GM18951 (cell line): ENCODE measurements at regions not wholly inside any gene's neighbourhood (a gene's known extent, or its start where the extent isn't known, plus 50 kb on each side); places are given as distances from the start of the nearest gene placed in this dataset.

Experiments
- POLR2A ChIP-seq: IDR thresholded peaks from 4 replicates; pipeline ENCODE4 v1.6.1; 2011; ENCODE audit warnings: mild to moderate bottlenecking; ENCODE audit not compliant: insufficient read length, insufficient read depth; ENCODE audit errors: extremely low read depth
- in situ Hi-C: fragments of 300-500 bp; cut with MboI; formaldehyde crosslinking; loops from one replicate; pipeline ENCODE4 v1.12.0; 2022; ENCODE audit warnings: low sequenced_read_pairs, mixed read lengths, inconsistent platforms; ENCODE audit not compliant: unreplicated experiment

- in situ Hi-C loops: no loop called here
- no peak for TF ChIP-seq POLR2A
Measured at GRCh38 chr12:93967454-93967853, 180.9 kb upstream of the PLXNC1 start.

DNA sequence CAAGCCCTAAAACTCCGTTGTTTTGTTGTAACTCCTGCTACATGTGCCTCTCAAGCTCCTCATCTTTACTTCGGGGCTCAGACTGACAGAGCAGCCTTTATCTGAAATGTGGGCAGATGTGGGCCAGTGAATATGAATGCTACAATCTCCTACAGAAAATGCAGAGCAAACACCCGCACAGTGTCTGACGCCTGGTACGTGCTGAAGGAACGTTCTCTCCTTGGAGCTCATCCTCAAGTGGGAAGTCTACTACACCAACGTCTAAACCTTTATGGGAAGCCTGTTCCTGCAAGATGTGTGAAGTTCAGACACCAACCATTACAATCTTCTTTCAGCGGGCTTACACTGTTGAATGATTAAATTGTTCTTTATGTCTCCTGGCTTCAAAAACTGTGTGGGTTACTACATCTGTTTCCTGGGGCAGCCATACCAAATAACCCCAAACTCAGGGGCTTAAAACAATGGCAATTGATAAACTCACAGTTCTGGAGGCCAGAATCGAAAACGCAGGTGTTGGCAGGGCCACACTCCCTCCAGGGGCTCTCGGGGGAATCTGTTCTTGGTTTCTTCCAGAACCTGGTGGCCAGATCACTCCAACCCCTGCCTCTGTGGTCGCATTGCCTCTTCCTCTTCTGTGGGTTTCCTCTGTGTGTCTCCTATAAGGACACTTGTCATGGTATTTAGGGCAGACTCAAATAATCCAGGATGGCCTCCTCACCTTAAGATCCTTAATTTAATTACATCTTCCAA is 179.7 kb upstream of the PLXNC1 start:
- in situ Hi-C loops: no loop called here
- no peak for TF ChIP-seq POLR2A

GRCh38 chr12:93970900-93971688 is 177.3 kb upstream of the PLXNC1 start:
- in situ Hi-C loops: no loop called here

DNA sequence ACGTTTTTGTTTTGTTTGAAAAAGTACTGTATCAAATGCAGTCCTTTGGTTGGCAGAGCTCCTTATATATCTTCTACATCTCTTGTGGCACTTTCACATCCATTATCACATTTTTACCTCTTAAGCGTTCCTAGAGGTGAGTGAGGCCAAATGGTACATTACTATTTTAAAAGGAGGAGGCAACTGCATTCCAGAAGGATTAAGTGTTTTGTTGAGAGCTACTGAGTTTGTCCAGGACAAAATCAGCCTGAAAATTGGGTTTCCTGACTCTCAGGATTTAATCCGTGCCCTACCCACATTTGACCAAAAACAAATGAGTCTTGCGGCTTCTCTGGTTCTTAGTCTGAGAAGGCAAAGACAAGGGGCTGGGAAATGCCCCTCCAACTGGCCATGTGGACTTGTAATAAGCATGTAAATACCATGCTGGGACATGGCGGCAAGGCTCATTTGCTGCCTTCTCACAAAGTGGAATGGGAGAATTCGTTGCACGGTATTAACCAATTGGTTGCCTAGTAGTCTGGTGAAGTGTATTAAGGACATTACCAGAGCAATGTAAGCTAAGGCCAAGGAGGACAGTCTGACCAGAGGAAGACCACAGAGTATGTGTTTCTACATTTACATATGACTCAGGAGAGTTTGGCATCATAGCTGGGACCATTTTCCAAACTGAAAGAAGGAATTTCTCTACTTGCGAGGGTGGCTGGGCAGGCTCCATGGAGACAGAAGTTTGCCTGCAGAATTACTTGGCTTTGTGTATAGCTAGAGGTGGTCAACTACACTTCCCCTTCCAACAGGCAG is 175.8 kb upstream of the PLXNC1 start:
- in situ Hi-C loops: no loop called here
- no peak for TF ChIP-seq POLR2A

More at GRCh38 chr12:93970900-93971688, 177.3 kb upstream of the PLXNC1 start:
- TF ChIP-seq POLR2A: no peak

- in situ Hi-C loops: no loop called here
- TF ChIP-seq POLR2A: no peak
Measured at GRCh38 chr12:93974252-93974651, 174.1 kb upstream of the PLXNC1 start.

GRCh38 chr12:93976024-93976423 is 172.4 kb upstream of the PLXNC1 start:
- in situ Hi-C loops: no loop called here
- no peak for TF ChIP-seq POLR2A

DNA sequence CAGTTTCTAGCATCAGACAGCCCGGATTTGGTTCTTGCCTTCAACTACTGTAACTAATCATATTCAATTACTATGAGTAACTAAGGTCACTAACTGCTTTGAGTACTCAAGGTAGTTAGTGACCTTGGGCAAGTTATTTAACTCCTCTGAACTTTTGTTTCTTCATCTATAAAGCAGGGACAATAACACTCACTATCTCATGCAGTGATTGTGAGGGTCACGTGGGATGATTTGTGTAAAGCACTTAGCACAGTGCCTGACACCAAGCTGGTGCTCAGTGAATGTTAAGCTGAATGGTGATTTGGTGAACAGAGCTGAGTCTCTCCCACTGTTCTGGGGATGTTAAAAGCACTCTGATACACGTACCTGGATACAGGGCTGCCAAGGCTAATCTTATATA is 171.3 kb upstream of the PLXNC1 start:
- TF ChIP-seq POLR2A: no peak
- in situ Hi-C loops: no loop called here

- TF ChIP-seq POLR2A: no peak
- in situ Hi-C loops: no loop called here
Measured at GRCh38 chr12:93978553-93978952, 169.8 kb upstream of the PLXNC1 start.

- in situ Hi-C loops: no loop called here
- no peak for TF ChIP-seq POLR2A
Measured at GRCh38 chr12:93979189-93979588, 169.2 kb upstream of the PLXNC1 start.

DNA sequence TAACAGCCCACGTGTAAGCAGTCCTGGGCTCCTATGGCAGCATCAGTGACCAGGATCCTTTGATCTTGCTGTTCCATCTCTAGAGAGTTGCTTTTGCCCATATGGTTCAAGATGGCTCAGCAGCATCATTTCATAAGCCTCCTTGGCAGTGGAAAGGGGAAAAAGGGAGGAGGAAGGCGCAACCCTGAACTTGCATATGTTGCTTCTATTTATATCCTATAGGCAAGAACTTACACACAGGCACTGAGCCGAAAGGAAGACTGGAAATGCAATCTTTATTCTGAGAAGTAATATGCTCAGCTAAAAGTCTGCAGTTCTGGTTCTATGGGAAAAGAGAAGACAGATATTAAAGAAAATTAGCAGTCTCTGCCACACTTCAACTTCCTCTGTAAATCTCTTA is 167.7 kb upstream of the PLXNC1 start:
- in situ Hi-C loops: no loop called here
- TF ChIP-seq POLR2A: no peak

- in situ Hi-C loops: no loop called here
- TF ChIP-seq POLR2A: no peak
Measured at GRCh38 chr12:93981411-93981810, 167.0 kb upstream of the PLXNC1 start.

- in situ Hi-C loops: no loop called here
- no peak for TF ChIP-seq POLR2A
Measured at GRCh38 chr12:93982771-93983315, 165.5 kb upstream of the PLXNC1 start.

DNA sequence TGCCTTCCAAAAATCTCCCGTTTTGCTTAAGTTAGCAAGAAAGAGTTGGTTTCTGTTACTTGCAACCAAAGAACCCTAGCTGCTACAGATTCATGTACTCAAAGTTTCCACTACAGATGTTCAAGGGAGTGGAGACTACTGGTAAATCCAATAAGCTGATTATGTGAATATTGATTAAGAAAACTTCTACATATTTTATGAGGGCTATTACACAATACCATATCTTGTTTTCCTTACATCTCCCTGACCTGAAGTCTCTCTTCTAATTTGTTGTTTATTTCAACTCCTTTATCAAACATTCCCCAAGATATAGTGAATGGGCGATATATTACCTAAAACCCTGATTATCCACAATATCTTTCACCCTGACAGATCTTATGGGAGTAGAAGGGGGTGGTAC is 164.4 kb upstream of the PLXNC1 start:
- TF ChIP-seq POLR2A: no peak
- in situ Hi-C loops: no loop called here

DNA sequence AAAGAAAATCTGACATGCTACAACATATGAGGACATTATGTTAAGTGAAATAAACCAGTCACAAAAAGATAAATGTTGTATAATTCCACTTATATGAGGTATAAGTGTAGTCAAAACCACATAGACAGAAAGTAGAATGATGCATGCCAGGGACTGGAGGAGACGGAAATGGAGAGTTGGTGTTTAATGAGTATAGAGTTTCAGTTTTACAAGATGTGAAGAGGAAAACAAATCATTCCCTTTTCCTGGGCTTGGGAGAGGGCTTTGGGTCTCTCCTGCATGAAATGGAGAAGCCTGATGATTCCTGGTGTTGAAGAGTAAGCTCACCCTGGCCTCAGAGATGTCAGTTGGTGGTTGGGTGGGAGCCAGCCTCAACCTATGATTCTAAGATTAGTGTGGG is 158.4 kb upstream of the PLXNC1 start:
- in situ Hi-C loops: no loop called here
- no peak for TF ChIP-seq POLR2A
